HG02798 (cell line): ENCODE measurements at regions not wholly inside any gene's neighbourhood (a gene's known extent, or its start where the extent isn't known, plus 50 kb on each side); places are given as distances from the start of the nearest gene placed in this dataset.
"Not testable (repeated sequence)": the region's sequence is repeated elsewhere in the genome, so short reads cannot be mapped to it uniquely, and the experiment has no call there.

Experiments used
- ATAC-seq: cut with Tn5 transposase; IDR thresholded peaks from one replicate; pipeline ENCODE4 v1.9.1; 2021; ENCODE audit warnings: mild to moderate bottlenecking; ENCODE audit not compliant: unreplicated experiment, poor library complexity

- not testable (repeated sequence) for ATAC-seq
Measured at GRCh38 chr6:166846446-166847142, 109.8 kb downstream of the RNASET2 start.

GRCh38 chr6:166842607-166843006 is 113.7 kb downstream of the RNASET2 start:
- no peak for ATAC-seq

GRCh38 chr6:166841216-166841615 is 115.1 kb downstream of the RNASET2 start:
- no peak for ATAC-seq

GRCh38 chr6:166839569-166839968 is 116.8 kb downstream of the RNASET2 start:
- no peak for ATAC-seq

GRCh38 chr6:166838987-166839386 is 117.4 kb downstream of the RNASET2 start:
- no peak for ATAC-seq

- ATAC-seq, result no peak
Measured at GRCh38 chr6:166836785-166837718, 119.3 kb downstream of the RNASET2 start.

- ATAC-seq, result no peak
Measured at GRCh38 chr6:166834049-166834448, 122.3 kb downstream of the RNASET2 start.

GRCh38 chr6:166830891-166831363 is 125.4 kb downstream of the RNASET2 start:
- peak; percentile 28 for ATAC-seq

GRCh38 chr6:166830185-166830890 is 126.0 kb downstream of the RNASET2 start:
- peak; percentile 92 for ATAC-seq

- ATAC-seq, result no peak
Measured at GRCh38 chr6:166826264-166826663, 130.1 kb downstream of the RNASET2 start.

GRCh38 chr6:166825553-166826145 is 130.7 kb downstream of the RNASET2 start:
- ATAC-seq, result no peak

- ATAC-seq, result no peak
Measured at GRCh38 chr6:166824880-166825250, 131.5 kb downstream of the RNASET2 start.

- no peak for ATAC-seq
Measured at GRCh38 chr6:166824146-166824879, 132.0 kb downstream of the RNASET2 start.

GRCh38 chr6:166822609-166823008 is 133.7 kb downstream of the RNASET2 start:
- ATAC-seq, result no peak

GRCh38 chr6:166820483-166820882 is 135.9 kb downstream of the RNASET2 start:
- no peak for ATAC-seq

GRCh38 chr6:166820070-166820469 is 136.3 kb downstream of the RNASET2 start:
- no peak for ATAC-seq

- ATAC-seq, result no peak
Measured at GRCh38 chr6:166815629-166816028, 140.7 kb downstream of the RNASET2 start.

GRCh38 chr6:166814390-166814789 is 142.0 kb downstream of the RNASET2 start:
- ATAC-seq, result no peak

- ATAC-seq, result no peak
Measured at GRCh38 chr6:166813461-166813860, 142.9 kb downstream of the RNASET2 start.

- ATAC-seq, result no peak
Measured at GRCh38 chr6:166810864-166811263, 145.5 kb downstream of the RNASET2 start.
